ENCODE measurements at regions not wholly inside any gene's neighbourhood (a gene's known extent, or its start where the extent isn't known, plus 50 kb on each side); places are given as distances from the start of the nearest gene placed in this dataset.

DNA sequence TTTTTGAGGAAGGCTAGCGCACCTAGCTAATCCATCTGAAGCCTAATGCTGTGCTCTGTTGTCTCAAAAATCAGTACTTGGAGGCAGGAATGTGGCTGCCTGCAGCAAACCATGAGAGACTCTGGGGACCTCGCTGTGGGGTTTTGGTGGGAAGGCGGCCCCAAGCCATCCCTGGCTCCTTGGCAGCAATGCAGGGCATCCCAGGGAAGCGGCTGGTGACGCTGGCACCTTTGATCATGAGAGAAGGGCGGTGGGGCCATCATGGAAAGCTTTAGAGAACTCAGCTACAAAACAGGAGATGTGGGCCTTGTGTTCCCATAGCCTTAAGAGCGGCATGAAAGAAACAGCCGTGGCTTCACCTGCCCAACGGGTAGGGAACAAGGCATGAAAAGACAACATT lies 101.1 kb upstream of the SFSWAP start:
- DNase-seq (ENCODE audit: low read depth) (no peak), FAIRE-seq (no peak)
- no peak overlapping the region for H3K4me3 ChIP-seq (ENCODE audit: low read depth, low read length)
- no peaks in the 10 kb centered on the region for H3K27me3 ChIP-seq (ENCODE audit: control insufficient read depth, insufficient read depth, low read length)
- TF ChIP-seq, protein P1, sequence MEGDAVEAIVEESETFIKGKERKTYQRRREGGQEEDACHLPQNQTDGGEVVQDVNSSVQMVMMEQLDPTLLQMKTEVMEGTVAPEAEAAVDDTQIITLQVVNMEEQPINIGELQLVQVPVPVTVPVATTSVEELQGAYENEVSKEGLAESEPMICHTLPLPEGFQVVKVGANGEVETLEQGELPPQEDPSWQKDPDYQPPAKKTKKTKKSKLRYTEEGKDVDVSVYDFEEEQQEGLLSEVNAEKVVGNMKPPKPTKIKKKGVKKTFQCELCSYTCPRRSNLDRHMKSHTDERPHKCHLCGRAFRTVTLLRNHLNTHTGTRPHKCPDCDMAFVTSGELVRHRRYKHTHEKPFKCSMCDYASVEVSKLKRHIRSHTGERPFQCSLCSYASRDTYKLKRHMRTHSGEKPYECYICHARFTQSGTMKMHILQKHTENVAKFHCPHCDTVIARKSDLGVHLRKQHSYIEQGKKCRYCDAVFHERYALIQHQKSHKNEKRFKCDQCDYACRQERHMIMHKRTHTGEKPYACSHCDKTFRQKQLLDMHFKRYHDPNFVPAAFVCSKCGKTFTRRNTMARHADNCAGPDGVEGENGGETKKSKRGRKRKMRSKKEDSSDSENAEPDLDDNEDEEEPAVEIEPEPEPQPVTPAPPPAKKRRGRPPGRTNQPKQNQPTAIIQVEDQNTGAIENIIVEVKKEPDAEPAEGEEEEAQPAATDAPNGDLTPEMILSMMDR (IDR thresholded peaks at IDR 0.05; ENCODE audit: insufficient read depth, low read length, severe bottlenecking) = no peak
- no peaks in the 10 kb centered on the region for H3K36me3 ChIP-seq (ENCODE audit: control insufficient read depth, insufficient read depth, low read length)

DNA sequence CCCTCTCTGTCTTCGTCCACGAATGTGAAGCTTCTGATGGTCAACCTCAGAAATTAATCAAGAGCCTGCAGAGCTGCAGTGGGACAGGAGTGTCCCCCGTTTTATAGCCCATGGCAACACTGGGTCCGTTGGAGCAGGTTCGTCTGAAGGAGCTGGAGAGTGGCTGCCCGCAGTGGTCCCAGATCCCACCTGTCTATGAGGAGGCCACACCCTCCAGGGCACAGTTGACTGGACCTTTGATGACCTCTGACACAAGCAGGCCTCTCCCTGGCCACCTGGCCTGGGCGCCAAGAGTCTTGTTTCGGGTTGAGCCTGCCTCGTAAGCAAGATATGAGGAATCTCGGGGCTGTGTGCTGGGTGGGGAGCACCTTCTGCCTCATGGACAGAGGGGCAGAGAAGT lies 100.7 kb upstream of the SFSWAP start:
- FAIRE-seq (no peak), DNase-seq (ENCODE audit: low read depth) (no peak)
- H3K4me3 ChIP-seq (ENCODE audit: low read depth, low read length) = no peak overlapping the region
- H3K36me3 ChIP-seq (ENCODE audit: control insufficient read depth, insufficient read depth, low read length) = no peaks in the 10 kb centered on the region
- no peaks in the 10 kb centered on the region for H3K27me3 ChIP-seq (ENCODE audit: control insufficient read depth, insufficient read depth, low read length)
- TF ChIP-seq, protein P1 (IDR thresholded peaks at IDR 0.05; ENCODE audit: insufficient read depth, low read length, severe bottlenecking) = no peak

DNA sequence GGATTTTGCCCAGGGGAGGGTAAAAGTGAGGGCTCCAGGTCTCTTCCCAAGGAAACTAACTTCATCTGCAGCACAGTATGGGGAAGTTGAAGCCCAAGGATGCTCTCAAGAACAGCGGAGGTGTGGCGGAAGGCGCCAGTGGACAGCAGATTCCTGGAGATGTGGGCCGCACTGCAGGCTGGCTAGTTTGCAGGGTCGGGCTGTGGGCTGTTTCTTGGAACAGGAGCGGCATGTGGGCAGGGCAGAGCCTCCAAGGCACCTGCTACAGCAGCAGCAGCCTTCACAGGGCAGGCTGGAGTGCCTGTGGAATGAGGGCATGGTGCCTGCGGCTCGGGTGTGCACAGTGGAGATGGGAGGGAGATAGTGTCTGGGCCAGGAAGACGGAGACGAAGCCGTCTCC lies 100.0 kb upstream of the SFSWAP start:
- no peak for DNase-seq (ENCODE audit: low read depth)
- TF ChIP-seq, protein P1 (IDR thresholded peaks at IDR 0.05; ENCODE audit: insufficient read depth, low read length, severe bottlenecking) = no peak
- H3K4me3 ChIP-seq (ENCODE audit: low read depth, low read length) = no peak overlapping the region
- H3K27me3 ChIP-seq (ENCODE audit: control insufficient read depth, insufficient read depth, low read length) = no peaks in the 10 kb centered on the region
- FAIRE-seq = no peak
- H3K36me3 ChIP-seq (ENCODE audit: control insufficient read depth, insufficient read depth, low read length) = no peaks in the 10 kb centered on the region

DNA sequence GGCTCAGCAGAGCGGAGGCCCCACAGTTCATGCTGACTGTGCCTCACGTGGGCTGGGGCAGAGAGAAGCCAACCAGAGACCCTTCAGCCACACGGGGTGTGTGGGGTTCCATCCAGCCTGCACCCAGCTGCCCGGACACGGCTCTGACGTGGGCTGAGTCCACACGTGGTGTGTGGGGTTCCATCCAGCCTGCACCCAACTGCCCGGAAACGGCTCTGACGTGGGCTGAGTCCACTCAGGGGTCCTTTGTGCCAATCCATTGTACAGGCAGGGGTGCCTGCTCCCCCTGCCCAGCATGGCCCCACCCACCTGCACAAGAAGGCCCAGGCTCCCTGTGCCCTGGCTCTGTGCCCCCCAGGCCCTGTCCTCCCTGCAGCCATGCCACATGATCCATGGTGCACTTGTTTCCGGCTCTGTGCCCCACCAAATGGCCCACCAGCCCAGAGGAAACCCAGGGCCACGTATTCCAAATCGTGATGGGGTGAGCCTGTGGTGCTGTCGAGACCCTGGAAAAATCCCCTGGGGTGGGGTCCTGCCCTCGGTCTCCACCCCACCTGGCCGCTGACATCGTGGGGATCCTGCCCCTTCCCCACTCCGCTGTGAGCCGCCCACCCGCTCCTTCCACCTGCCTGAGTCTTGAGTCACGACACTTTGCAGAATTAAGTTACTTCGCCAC lies 99.3 kb upstream of the SFSWAP start:
- DNase-seq (ENCODE audit: low read depth) (no peak), FAIRE-seq (no peak)
- TF ChIP-seq, protein P1 (IDR thresholded peaks at IDR 0.05; ENCODE audit: insufficient read depth, low read length, severe bottlenecking) = no peak
- Histone ChIP-seq H3K36me3 (ENCODE audit: control insufficient read depth, insufficient read depth, low read length) (no peaks in the 10 kb centered on the region), H3K4me3 (ENCODE audit: low read depth, low read length) (no peak overlapping the region), H3K27me3 (ENCODE audit: control insufficient read depth, insufficient read depth, low read length) (no peaks in the 10 kb centered on the region)

DNA sequence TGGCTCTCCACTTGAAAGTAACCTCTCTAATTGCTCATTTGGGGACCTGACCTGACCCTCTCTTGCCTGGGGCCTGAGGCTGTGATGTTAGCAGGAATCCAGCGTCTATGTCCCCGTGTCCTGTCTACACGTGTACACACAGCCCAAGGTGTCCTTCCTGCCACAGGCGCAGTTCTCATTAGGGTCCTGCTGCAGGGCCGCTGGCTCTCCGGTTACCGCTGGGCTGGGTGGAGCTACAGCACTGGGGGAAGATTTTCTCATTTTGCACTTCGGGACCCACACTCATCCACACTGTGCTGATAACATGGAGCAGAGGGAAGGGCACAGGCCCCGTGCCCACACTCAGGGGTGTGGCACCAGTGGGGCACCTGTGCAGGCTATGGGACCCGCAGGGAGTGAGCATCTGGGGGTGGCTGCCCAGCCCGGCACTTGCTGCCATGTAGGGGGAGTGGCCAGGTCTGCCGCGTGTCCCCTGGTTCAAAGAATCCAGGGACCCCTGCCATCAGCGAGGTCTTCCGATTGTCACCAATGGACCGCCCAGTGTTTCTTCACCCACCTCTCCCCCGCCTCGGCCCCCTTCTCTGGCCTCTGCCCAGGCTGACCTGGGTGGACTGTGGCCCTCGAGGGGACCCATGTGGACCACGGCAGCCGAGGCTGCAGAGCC lies 98.7 kb upstream of the SFSWAP start:
- TF ChIP-seq, protein P1 (IDR thresholded peaks at IDR 0.05; ENCODE audit: insufficient read depth, low read length, severe bottlenecking) = no peak
- FAIRE-seq (no peak), DNase-seq (ENCODE audit: low read depth) (no peak)
- H3K4me3 ChIP-seq (ENCODE audit: low read depth, low read length) = no peak overlapping the region
- no peaks in the 10 kb centered on the region for H3K27me3 ChIP-seq (ENCODE audit: control insufficient read depth, insufficient read depth, low read length)
- no peaks in the 10 kb centered on the region for H3K36me3 ChIP-seq (ENCODE audit: control insufficient read depth, insufficient read depth, low read length)
